H1 (cell line): ENCODE measurements at regions not wholly inside any gene's neighbourhood (a gene's known extent, or its start where the extent isn't known, plus 50 kb on each side); places are given as distances from the start of the nearest gene placed in this dataset.

Source experiments
- CREB1 ChIP-seq: IDR thresholded peaks from 2 replicates; pipeline ENCODE4 v1.6.1; 2012; ENCODE audit warnings: inconsistent platforms
- EGR1 ChIP-seq: IDR thresholded peaks from 2 replicates; pipeline ENCODE4 v1.6.1; 2011; ENCODE audit warnings: low read depth, low read length, borderline replicate concordance
- EP300 ChIP-seq, 2 experiments: IDR thresholded peaks; 1 replicate in 1 of 2; 2 replicates in 1 of 2; pipeline ENCODE4 v1.6.1; 2011 to 2012; ENCODE audit warnings: low read depth in 2 of 2, low read length in 2 of 2, mild to moderate bottlenecking in 2 of 2, borderline replicate concordance in 1 of 2, inconsistent platforms in 1 of 2, moderate library complexity in 1 of 2
- GTF2F1 ChIP-seq: IDR thresholded peaks from 2 replicates; pipeline ENCODE4 v1.6.1; 2012; ENCODE audit warnings: low read depth, low read length, improper control_type of control experiment, borderline replicate concordance
- JUN ChIP-seq: IDR thresholded peaks from 2 replicates; pipeline ENCODE4 v1.6.1; 2011; ENCODE audit warnings: low read depth, mild to moderate bottlenecking, improper control_type of control experiment, low read length
- MAFK ChIP-seq: IDR thresholded peaks from 2 replicates; pipeline ENCODE4 v1.6.1; 2012; ENCODE audit warnings: low read depth, mild to moderate bottlenecking, improper control_type of control experiment, low read length
- PHF8 ChIP-seq: fragments of 200-600 bp; sonication (generic); conservative IDR thresholded peaks from 2 replicates; pipeline ENCODE4 v1.7.1; 2012; ENCODE audit warnings: low read depth, mild to moderate bottlenecking, inconsistent platforms, low read length, moderate library complexity
- POLR2A ChIP-seq, 2 experiments: IDR thresholded peaks; 1 replicate in 1 of 2; 2 replicates in 1 of 2; pipeline ENCODE4 v1.6.1; 2011; ENCODE audit warnings: low read depth in 2 of 2, low read length in 2 of 2, mild to moderate bottlenecking in 2 of 2; ENCODE audit errors: control extremely low read depth in 1 of 2
- RAD21 ChIP-seq, 2 experiments: IDR thresholded peaks in 1 of 2; conservative IDR thresholded peaks in 1 of 2; 2 replicates each; pipeline ENCODE4 v1.6.1; 2011; ENCODE audit warnings: low read depth in 2 of 2, low read length in 2 of 2, improper control_type of control experiment in 1 of 2, inconsistent platforms in 1 of 2, mild to moderate bottlenecking in 1 of 2, moderate library complexity in 1 of 2
- SP1 ChIP-seq: IDR thresholded peaks from 2 replicates; pipeline ENCODE4 v1.6.1; 2011; ENCODE audit warnings: low read depth, low read length
- TCF12 ChIP-seq: IDR thresholded peaks from 2 replicates; pipeline ENCODE4 v1.6.1; 2011; ENCODE audit warnings: low read depth, mild to moderate bottlenecking, low read length
- ZNF274 ChIP-seq: IDR thresholded peaks from 2 replicates; pipeline ENCODE4 v1.7.0; 2012; ENCODE audit warnings: low read length, borderline replicate concordance; ENCODE audit errors: extremely low read depth
- TF ChIP-seq, protein P1 (sequence below), 3 experiments: IDR thresholded peaks; 1 replicate in 2 of 3; 2 replicates in 1 of 3; pipeline versions ENCODE4 v1.5.1 to v1.6.1; 2011; ENCODE audit warnings: low read length in 3 of 3, mild to moderate bottlenecking in 3 of 3, inconsistent platforms in 2 of 3, low read depth in 1 of 3, moderate library complexity in 1 of 3; ENCODE audit not compliant: insufficient read depth in 1 of 3; ENCODE audit errors: control extremely low read depth in 1 of 3
- TF ChIP-seq, protein P2 (sequence below): IDR thresholded peaks from 2 replicates; pipeline ENCODE4 v1.6.1; 2011; ENCODE audit warnings: low read length, improper control_type of control experiment

DNA sequence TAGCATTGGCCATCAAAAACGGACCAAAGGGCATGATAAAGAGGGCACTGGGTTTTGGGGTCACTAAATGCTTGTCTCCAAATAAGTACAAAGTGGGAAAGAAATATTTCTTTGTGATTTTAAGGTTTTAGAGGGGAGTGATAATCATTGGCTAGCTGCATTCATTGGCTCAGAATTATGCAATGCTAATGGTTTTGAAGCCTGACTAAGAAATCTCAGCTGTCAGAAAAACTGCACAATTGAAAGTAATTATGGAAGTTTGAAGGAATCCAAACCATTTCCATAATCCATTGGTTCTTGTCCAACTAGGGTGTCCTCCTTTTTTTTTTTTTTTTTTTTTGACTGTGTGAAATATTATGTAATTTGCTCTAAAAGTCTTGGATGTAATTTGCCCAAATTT lies 88.2 kb upstream of the ARGLU1 start:
- TF ChIP-seq MAFK = no peak
- no peak for TF ChIP-seq JUN
- no peak for TF ChIP-seq PHF8
- TF ChIP-seq, protein P1, sequence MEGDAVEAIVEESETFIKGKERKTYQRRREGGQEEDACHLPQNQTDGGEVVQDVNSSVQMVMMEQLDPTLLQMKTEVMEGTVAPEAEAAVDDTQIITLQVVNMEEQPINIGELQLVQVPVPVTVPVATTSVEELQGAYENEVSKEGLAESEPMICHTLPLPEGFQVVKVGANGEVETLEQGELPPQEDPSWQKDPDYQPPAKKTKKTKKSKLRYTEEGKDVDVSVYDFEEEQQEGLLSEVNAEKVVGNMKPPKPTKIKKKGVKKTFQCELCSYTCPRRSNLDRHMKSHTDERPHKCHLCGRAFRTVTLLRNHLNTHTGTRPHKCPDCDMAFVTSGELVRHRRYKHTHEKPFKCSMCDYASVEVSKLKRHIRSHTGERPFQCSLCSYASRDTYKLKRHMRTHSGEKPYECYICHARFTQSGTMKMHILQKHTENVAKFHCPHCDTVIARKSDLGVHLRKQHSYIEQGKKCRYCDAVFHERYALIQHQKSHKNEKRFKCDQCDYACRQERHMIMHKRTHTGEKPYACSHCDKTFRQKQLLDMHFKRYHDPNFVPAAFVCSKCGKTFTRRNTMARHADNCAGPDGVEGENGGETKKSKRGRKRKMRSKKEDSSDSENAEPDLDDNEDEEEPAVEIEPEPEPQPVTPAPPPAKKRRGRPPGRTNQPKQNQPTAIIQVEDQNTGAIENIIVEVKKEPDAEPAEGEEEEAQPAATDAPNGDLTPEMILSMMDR (IDR thresholded peaks at IDR 0.05; ENCODE audit: control extremely low read depth in 1 of 3, insufficient read depth in 1 of 3, low read depth in 1 of 3, low read length in 3 of 3) = no peak
- TF ChIP-seq, protein P2, sequence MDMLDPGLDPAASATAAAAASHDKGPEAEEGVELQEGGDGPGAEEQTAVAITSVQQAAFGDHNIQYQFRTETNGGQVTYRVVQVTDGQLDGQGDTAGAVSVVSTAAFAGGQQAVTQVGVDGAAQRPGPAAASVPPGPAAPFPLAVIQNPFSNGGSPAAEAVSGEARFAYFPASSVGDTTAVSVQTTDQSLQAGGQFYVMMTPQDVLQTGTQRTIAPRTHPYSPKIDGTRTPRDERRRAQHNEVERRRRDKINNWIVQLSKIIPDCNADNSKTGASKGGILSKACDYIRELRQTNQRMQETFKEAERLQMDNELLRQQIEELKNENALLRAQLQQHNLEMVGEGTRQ = no peak
- TF ChIP-seq CREB1 = no peak
- TF ChIP-seq SP1 = no peak
- no peak for TF ChIP-seq ZNF274
- TF ChIP-seq POLR2A (IDR thresholded peaks at IDR 0.05; ENCODE audit: control extremely low read depth in 1 of 2, low read depth in 2 of 2, low read length in 2 of 2) = no peak
- no peak for TF ChIP-seq EP300 (IDR thresholded peaks at IDR 0.05; ENCODE audit: borderline replicate concordance in 1 of 2, low read depth in 2 of 2, low read length in 2 of 2)
- TF ChIP-seq GTF2F1 = no peak
- no peak for TF ChIP-seq TCF12
- no peak for TF ChIP-seq RAD21 (IDR thresholded peaks at IDR 0.05 in 1 of 2, conservative IDR thresholded peaks at IDR 0.05 in 1 of 2; ENCODE audit: low read depth in 2 of 2, low read length in 2 of 2)
- TF ChIP-seq EGR1 = no peak
